Right ventricle myocardium superior (tissue), 1 donor: ENCODE measurements at regions not wholly inside any gene's neighbourhood (a gene's known extent, or its start where the extent isn't known, plus 50 kb on each side); places are given as distances from the start of the nearest gene placed in this dataset.

Source experiments
- ATAC-seq: fragments of 200-7000 bp; cut with Tn5 transposase; one replicate; pipeline ENCODE4 v1.9.1; 2020; ENCODE audit warnings: mild to moderate bottlenecking; ENCODE audit not compliant: poor library complexity
- DNase-seq: peaks from one replicate; pipeline ENCODE4 v3.0.0-alpha.2; 2020
- intact Hi-C: fragments of 100-400 bp; cut with DNase I; formaldehyde crosslinking; loops from one replicate; pipeline ENCODE4 v1.11.2; 2022
- donor health status: DM: no; HTN: yes; CAD: no; lungs with severe emphysema.

DNA sequence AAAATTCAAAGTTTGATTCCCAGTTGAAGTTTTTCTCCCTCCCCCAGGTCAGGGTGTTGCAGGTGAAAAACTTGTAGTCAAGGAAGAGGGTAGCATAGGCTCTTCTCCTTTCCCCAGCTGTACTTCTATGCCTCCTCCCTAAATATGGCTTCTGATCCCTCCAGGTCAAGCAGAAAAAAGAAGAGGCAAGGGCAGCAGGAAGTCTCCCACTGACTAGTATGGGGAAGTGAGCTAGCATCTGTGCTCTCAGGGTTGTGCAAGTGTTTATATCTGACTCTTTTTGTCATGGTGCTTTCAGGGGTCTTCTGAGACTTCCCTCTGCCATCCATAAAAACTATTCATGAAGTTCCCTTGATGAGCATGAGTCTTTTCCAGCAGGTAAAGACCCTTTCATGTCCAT is 76.0 kb downstream of the ATPSCKMT start:
- intact Hi-C loops, result no loop called here
- DNase-seq (no peak), ATAC-seq (no peak)

DNA sequence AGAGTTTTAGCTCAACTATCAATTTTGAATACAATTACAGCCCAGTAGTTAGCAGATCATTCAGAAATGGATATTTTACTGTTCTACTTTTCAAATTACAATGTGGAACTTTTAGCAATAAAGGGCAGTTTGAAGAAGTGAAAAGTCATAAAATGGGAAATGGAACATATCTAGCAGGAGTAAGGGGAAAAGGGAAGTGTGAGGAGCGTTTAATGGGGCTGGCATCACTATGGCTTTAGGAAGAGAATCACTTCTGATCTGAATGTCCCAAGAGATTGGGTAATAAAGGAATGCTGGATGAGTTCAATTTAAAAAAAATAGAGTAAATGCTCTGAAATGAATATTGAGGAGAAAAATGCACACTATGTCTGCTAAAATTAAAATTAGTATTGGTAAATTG is 77.4 kb downstream of the ATPSCKMT start:
- ATAC-seq, result no peak
- no peak for DNase-seq
- intact Hi-C loops, result no loop called here

DNA sequence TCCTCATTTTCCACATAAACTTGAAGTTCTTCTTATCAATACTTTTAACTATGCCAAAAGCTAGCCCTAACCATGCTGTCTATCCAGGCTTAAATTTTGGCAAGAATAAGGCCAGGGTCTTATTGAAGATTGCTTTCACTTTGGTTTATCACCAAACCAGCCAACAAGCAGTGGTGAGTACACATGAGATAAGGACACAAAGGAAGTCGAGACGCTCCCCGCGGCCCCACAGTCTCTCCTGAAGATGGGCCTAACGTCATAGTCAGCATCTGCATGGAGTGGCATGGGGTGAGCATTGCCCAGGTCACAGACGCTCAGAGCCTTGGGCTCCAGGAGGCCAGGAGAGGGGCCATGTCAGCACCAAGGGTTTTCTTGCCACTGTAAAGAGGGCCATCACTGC is 80.3 kb downstream of the ATPSCKMT start:
- intact Hi-C loops, result no loop called here
- ATAC-seq (no peak), DNase-seq (no peak)

DNA sequence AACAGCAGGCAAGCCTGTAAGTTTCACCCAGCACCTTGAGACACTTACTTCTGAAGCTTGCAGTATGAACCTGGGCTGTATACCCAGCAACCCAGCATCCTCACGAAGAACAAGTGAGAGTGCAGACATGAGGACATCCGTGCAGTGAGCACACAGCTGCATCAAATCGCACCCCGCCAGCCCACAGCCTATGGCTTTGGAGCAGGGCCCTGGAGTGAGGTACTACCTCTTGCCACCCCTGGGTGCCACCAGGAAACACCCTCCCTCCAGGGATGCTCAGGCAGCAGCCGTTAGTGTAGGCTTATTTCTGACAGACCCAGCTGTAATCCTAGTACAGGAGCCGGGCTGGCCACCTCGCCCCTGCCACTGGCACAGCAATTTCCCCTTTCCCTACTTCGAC is 81.4 kb downstream of the ATPSCKMT start:
- no peak for ATAC-seq
- DNase-seq, result no peak
- intact Hi-C loops, result no loop called here

DNA sequence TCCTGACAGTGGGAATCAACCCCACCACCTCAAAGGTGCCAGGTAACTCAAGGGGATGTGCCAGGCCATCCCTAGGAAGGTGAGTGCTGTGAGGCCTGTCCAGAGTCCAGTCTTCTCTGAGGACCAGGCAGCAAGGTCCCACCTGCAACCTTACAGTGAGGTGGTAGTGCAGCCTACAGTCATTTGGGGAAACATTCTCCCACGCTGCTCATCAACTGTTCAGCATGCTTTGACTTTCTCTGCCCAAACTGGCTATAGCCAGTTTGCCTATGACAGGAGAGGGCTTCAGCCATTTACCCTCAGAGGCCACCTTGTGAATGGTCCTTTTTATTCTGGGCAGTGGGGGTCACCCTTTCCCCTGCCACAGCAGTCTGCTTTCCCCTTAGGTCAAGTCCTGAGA is 81.9 kb downstream of the ATPSCKMT start:
- intact Hi-C loops, result no loop called here
- ATAC-seq (no peak), DNase-seq (no peak)

DNA sequence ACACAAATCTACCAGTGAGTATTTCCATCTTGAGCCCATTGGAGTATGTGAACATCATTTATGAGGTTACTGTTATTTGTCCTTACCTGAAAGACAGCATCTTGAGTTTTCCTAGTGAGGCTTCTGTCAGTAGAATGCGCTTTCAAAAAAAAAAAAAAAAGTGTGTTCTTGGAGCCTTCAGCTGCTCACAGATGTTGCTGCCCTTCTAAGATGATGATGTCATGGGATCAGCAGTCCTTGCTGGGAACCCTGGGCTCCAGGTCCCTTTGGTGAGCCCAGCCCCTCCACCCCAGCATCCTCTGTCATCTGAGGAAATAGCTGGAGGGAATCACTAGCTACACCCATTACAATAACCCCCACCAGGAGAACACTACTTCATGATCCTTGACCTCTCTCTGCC is 83.3 kb downstream of the ATPSCKMT start:
- ATAC-seq (no peak), DNase-seq (no peak)
- intact Hi-C loops, result no loop called here

DNA sequence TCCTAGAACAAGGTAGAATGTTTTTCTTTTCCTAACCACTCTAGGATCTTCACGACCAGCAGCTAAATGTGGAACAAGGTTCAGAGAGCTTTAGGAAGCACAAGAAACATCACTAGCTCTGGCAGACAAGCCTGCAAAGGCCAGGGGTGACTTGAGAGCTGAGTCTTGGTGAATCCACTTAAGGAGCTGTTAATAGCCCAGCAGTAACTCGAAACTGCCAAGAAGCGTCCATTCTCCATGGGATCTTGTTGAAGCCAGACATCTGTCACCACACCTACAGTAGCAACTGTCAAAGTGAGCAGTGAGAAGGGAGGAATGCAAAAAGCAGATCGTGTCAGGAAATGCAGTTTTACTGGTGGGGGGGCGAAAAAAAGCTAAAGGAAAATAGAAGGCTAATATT is 87.2 kb downstream of the ATPSCKMT start:
- DNase-seq, result no peak
- intact Hi-C loops, result no loop called here
- ATAC-seq, result no peak

DNA sequence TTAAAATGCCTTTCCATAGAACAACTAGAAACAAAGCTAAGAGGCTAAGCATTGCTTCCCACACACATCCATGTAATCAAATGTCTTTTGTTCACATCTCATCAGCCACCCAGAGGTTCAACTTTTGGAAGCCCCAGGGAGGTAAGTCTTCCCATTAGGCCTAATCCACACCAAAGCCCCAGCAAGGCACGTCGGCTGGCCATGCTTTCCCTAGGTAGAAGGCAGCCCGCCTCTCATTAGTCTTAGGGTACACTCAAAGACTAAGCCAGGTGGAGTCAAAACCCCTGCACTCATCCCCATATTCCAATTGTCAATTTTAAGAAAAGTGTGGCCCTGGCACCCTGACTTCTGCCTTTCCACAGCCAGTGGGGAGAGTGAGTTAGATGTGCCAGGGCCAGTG is 87.9 kb downstream of the ATPSCKMT start:
- no peak for DNase-seq
- intact Hi-C loops, result no loop called here
- ATAC-seq, result no peak

DNA sequence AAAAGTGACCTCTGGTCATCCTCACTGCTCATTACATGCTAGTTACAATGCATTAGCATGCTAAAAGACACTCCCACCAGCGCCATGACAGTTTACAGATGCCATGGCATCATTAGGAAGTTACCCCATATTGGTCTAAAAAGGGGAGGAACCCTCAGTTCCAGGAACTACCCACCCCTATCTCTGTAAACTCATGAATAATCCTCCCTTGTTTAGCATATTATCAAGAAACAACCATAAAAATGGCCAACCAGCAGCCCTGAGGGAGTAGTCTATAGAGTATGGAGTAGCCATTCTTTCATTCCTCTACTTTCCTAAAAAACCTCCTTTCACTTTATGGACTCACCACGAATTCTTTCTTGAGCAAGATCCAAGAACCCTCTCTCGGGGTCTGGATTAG is 89.4 kb downstream of the ATPSCKMT start:
- intact Hi-C loops, result no loop called here
- no peak for ATAC-seq
- DNase-seq, result no peak

DNA sequence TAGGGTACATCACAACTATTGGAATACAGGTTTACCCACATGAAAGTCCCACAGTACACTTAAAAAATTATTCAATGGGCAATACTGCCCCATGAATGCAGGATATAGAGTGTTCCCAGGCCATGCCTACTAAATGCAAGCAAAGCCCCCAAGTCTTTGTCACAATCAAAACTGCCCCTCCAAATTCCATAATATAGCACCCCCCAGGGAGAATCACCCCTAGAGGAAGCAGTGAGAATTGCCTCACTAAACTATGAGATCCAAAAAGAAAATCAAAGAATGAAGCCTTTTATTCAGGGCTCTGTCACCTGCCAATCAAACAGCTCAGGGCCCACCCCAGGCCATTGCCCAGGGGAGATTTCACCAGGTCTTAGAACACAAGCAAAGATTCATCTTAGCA is 90.8 kb downstream of the ATPSCKMT start:
- DNase-seq (no peak), ATAC-seq (no peak)
- intact Hi-C loops, result no loop called here

DNA sequence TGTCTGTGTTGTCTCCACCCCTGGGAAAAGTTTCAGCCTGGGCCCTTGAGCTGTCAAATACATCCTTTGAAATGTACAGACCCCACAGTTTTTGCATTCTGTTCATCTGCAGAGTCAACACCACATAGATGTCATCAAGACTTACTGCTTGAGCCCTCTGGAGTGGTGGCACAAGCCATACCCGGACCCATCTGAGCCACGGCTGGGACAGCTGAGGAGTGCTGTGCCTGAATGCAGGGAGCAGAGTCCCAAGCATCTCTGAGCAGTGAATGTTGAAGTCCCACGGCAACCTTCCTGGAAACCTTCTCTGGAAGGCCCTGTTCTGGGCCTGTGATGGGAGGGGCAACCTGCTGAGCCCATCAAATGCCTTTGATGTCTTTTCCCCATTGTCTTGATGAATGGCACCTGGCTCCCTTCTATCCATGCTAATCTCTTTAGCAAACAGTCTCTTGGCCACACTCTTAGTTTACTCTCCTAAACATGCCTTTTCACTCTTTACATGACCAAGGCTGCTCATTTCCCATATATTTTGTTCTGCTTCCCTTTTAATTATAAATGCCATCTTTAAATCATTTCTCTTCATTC is 92.5 kb downstream of the ATPSCKMT start:
- intact Hi-C loops, result no loop called here

DNA sequence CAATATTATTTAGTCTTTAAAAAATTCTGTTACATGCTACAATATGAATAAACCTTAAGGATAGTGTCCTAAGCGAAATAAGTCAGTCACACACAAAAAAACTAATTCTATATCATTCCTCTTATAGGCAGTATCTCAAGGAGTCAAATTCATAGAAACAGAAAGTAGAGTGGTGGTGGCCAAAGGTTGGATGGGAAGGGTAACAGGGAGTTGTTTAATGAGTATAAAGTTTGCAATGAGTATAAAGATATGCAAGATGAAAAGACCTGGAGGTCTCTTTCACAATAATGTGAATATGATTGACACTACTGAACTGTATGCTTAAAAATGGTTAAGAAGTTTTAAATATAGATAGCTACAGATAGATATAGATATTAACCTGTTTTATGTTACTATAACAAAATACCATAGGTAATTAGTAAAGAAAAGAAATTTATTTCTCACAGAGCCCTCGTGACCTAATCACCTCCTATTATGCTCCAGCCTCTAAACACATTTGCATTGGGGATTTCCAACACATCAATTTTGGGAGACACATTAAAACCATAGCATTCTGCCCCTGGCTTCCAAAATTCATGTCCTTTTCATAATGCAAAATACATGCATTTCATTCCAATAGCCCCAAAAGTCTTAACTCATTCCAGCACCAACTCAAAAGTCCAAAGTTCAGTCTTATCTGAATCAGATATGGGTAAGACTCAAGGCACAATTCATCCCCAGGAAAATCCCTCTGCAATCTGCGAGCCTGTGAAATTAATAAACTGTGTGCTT is 93.6 kb downstream of the ATPSCKMT start:
- intact Hi-C loops, result no loop called here
- ATAC-seq (no peak), DNase-seq (no peak)

More for the DNA sequence above, 92.5 kb downstream of the ATPSCKMT start:
- no peak for ATAC-seq
- DNase-seq, result no peak

DNA sequence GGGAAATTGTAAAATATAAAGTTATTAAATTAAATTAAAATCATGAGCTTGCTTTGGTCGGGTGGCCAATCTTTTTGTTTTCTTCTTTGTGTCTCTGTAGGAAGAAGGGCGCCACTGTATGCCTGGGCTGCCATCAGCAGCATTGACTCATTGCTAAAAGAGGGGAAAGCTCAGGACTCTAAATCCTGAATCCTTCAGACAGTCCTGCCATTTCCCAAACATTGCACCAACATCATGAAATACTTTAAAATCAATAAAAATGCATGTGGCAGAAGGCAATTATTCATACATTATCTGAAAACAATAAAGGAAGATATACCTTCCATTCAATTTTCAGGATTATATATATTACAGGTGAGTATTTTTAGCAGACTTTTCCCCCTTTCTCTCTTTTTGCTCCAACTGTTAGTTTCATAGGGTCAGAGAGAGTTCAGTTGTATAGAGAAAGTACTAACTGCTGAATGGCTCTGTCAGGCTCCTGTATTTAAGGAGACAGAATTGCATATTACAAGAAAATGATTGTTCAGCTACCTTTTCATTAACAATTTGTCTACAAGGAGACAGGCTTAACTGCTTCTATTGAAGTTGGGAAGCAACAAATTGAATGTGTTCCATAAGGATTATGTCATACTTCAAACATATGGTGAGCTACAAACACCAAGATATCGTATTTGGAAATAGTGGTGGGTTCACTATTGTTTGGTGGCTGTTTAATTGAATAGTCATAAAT is 95.7 kb downstream of the ATPSCKMT start:
- no peak for DNase-seq
- no peak for ATAC-seq

DNA sequence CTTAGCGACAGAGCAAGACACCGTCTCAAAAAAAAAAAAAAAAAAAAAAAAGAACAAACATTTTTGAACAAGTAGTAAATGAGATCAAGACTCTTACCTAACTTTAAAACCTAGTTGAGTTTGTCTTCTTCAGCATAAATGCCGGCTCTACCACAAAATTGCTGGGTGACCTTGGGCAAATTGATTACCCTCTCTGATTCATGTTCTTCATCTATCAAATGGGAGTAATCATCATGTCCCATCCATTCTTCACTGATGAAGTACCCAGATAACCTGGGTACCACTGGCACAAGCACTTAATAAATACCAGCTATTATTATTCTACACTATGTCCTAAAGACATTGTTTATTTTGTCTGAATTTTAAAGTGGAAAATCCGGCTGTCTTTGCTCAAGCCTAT is 96.3 kb downstream of the ATPSCKMT start:
- intact Hi-C loops, result no loop called here
- DNase-seq (no peak), ATAC-seq (no peak)

More for the DNA sequence above, 95.7 kb downstream of the ATPSCKMT start:
- intact Hi-C loops, result no loop called here

DNA sequence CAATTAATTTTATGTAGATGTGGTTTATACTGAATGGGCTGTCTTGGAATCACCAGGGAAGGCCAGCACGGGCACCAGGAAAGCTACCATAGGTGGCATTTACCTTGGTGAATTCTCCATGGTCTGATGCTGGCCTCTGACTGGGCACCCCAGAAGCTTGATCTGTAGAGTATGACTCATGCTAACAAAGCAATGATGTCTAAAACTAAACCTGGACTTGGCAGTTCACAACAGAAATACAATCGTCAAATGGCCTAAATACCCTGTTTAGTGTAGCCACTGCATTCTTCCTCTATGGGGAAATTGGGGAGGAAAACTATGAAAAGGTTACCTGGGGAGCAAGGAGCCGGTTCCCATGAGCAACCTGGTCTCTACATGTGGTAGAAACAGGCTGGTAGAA is 98.0 kb downstream of the ATPSCKMT start:
- ATAC-seq (no peak), DNase-seq (no peak)
- intact Hi-C loops, result no loop called here

DNA sequence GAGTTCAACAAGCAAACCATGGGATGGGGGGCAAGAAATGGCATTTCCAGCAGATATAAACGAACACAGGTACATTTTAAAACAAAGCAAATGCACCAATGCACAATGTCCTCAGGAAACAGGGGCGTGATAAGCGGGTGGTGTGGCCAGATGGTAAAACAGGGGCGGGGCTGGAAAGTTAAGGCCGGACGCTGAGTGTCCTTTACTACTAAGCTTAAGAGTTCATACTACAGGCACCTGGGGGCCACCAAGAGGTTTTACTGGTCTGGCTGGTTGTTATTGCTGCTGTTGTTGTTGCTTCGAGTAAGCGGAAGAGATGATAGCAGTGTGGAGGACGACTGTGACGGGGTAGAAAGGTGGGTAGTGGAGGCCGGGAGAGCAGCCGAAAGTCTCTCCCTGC is 99.8 kb downstream of the ATPSCKMT start:
- intact Hi-C loops, result no loop called here
- DNase-seq (no peak), ATAC-seq (no peak)

DNA sequence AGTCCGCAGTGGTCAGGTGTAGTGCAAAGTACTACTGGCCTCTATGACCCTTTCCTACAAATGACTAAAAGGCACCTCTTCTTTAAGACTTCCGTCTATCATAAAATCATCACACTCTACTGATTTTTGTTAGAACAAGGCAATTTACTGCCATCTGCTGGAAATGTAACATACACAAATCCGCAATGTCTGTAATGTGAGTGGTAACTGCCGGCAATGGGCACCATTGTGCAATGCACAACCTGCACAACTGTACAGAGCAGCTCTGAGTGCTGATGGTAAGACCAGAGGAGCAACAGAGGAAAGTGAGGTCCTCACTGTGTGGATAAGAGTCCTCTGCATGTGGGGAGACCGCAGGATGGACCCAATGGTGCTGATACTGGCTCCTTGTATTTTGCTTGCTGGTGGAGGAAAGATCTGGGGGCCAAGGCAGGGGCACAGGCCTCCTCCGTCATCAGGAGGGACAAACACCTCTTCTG is 103.7 kb downstream of the ATPSCKMT start:
- intact Hi-C loops, result no loop called here
- DNase-seq (no peak), ATAC-seq (no peak)

DNA sequence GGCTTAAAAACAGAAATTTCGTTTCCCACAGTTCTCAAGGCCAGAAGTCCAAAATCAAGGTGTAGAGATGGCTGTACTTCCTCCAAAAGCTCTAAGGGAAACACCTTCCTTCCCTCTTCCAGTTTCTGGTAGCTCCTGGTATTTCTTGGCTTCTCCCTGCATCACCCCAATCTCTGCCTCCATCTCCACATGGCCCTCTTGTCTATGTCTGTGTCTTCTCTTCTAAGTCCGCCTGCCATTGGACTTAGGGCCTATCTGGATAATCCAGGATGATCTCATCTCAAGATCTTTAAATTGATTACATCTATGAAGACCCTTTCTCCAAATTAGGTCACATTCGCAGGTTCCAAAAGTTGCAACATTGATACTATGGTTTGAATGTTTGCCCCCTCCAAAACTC is 105.6 kb downstream of the ATPSCKMT start:
- no peak for DNase-seq
- intact Hi-C loops, result no loop called here
- ATAC-seq, result no peak

DNA sequence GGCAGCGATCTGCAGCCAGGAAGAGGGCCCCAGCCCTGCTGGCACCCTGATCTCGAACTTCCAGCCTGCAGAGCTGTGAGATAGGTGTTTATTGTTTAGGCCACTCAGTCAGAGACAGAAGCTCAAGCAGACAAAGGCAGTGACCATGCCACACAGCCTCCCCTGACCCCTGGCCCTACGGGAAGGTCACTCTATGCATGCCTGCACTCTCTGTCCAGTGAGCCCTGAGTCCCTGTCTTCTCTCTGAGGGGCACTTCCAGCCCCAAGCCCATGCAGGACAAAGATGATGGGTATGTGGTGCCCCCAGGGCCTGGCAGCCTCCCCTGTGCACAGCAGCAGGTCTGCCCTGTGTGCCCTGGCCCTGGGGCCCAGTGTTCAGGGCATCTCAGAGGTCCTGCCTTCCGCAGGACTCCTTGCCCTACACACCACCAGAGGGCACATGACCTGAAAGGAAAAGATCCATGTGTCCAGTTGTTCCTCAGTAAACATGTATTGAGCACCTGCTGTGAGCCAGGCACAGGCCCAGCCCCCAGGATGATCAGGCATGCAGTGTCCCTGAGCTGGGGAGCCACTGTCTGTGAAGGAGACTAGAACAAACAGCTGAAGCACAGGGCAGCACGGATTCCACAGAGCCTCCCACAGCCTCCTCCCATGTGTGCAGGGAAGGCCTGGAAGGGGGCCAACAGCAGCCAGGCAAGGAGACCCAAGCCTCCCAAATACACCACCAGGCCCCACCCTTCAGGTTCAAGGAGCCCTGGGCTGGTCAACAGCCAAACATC is 109.3 kb downstream of the ATPSCKMT start:
- ATAC-seq (no peak), DNase-seq (no peak)
- intact Hi-C loops, result no loop called here
